Loucy (cell line): ENCODE measurements at regions not wholly inside any gene's neighbourhood (a gene's known extent, or its start where the extent isn't known, plus 50 kb on each side); places are given as distances from the start of the nearest gene placed in this dataset.

ENCODE experiments used
- EZH2phosphoT487 ChIP-seq: fragments of 200-600 bp; IDR thresholded peaks from 2 replicates; pipeline ENCODE4 v1.6.1; 2018; ENCODE audit warnings: antibody characterized with exemption, mild to moderate bottlenecking, moderate library complexity, borderline replicate concordance
- TF ChIP-seq, protein P1 (sequence below): fragments of 200-600 bp; sonication (generic); conservative IDR thresholded peaks from 2 replicates; pipeline ENCODE4 v1.5.1; 2014; ENCODE audit warnings: mild to moderate bottlenecking, antibody characterized with exemption, low read length

DNA sequence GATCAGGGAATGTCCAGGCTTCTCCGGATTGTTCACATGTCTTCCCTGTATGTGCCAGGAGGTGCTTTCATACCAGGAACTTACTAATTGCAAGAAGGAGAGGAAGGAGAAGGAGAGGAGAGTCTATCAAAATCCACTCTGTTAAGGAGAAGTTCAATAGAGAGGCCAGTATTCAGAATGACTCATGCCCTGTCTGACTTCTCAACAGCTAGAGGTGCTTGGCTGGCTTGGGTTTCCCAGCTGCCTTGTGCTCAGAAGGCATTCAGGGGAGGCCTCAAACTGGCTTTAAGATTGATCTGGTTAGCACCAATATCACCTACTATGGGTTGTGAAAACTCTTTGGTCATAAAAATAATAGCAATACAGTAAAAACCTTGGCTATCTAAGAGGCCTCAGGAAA, 167.9 kb upstream of the GLRA1 start:
- TF ChIP-seq, protein P1, sequence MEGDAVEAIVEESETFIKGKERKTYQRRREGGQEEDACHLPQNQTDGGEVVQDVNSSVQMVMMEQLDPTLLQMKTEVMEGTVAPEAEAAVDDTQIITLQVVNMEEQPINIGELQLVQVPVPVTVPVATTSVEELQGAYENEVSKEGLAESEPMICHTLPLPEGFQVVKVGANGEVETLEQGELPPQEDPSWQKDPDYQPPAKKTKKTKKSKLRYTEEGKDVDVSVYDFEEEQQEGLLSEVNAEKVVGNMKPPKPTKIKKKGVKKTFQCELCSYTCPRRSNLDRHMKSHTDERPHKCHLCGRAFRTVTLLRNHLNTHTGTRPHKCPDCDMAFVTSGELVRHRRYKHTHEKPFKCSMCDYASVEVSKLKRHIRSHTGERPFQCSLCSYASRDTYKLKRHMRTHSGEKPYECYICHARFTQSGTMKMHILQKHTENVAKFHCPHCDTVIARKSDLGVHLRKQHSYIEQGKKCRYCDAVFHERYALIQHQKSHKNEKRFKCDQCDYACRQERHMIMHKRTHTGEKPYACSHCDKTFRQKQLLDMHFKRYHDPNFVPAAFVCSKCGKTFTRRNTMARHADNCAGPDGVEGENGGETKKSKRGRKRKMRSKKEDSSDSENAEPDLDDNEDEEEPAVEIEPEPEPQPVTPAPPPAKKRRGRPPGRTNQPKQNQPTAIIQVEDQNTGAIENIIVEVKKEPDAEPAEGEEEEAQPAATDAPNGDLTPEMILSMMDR, result no peak
- TF ChIP-seq EZH2phosphoT487, result no peak
